B cell (primary cell): ENCODE measurements at regions not wholly inside any gene's neighbourhood (a gene's known extent, or its start where the extent isn't known, plus 50 kb on each side); places are given as distances from the start of the nearest gene placed in this dataset.

ENCODE experiments used
- CTCF ChIP-seq: fragments of 200-600 bp; IDR thresholded peaks from one replicate; pipeline ENCODE4 v1.8.0; 2022; ENCODE audit warnings: antibody characterized with exemption, mild to moderate bottlenecking
- EZH2 ChIP-seq: IDR thresholded peaks from 2 replicates; pipeline ENCODE4 v1.6.1; 2012; ENCODE audit warnings: borderline replicate concordance, low read depth, mild to moderate bottlenecking, moderate library complexity, low read length; ENCODE audit not compliant: insufficient read depth, poor library complexity, severe bottlenecking

GRCh38 chr17:5785338-5785737 lies 201.0 kb upstream of the NLRP1 start:
- TF ChIP-seq EZH2 (no peak), CTCF (no peak)
